H9 (cell line): ENCODE measurements at regions not wholly inside any gene's neighbourhood (a gene's known extent, or its start where the extent isn't known, plus 50 kb on each side); places are given as distances from the start of the nearest gene placed in this dataset.
"Not testable (repeated sequence)": the region's sequence is repeated elsewhere in the genome, so short reads cannot be mapped to it uniquely, and the experiment has no call there.

Experiments
- DNase-seq: peaks from one replicate; pipeline ENCODE4 v3.0.0-alpha.2; 2017
- H2AFZ ChIP-seq: one replicate; pipeline ENCODE4 v1.6.1; 2013; ENCODE audit warnings: mild to moderate bottlenecking, low read length, control low read depth, moderate library complexity
- H2AK5ac ChIP-seq: 2 replicates; pipeline ENCODE4 v1.6.1; 2013; ENCODE audit warnings: low read length, control low read depth, mixed read lengths; ENCODE audit not compliant: insufficient read length
- H2BK120ac ChIP-seq: one replicate; pipeline ENCODE4 v1.6.1; 2013; ENCODE audit warnings: low read depth, mild to moderate bottlenecking, low read length, control low read depth, inconsistent platforms; ENCODE audit not compliant: poor library complexity, severe bottlenecking
- H2BK12ac ChIP-seq: 2 replicates; pipeline ENCODE4 v1.6.1; 2013; ENCODE audit warnings: low read length, control low read depth, mixed read lengths, low read depth; ENCODE audit not compliant: insufficient read length
- H2BK15ac ChIP-seq: 2 replicates; pipeline ENCODE4 v1.6.1; 2013; ENCODE audit warnings: low read depth, low read length, control low read depth
- H2BK20ac ChIP-seq: one replicate; pipeline ENCODE4 v1.6.1; 2013; ENCODE audit warnings: low read depth, mild to moderate bottlenecking, low read length, control low read depth, inconsistent platforms; ENCODE audit not compliant: poor library complexity, severe bottlenecking
- H2BK5ac ChIP-seq: 2 replicates; pipeline ENCODE4 v1.6.1; 2013; ENCODE audit warnings: low read length, control low read depth, mixed read lengths; ENCODE audit not compliant: insufficient read length
- H3K14ac ChIP-seq: 2 replicates; pipeline ENCODE4 v1.6.1; 2013; ENCODE audit warnings: low read length, control low read depth; ENCODE audit not compliant: insufficient read depth
- H3K18ac ChIP-seq: 2 replicates; pipeline ENCODE4 v1.6.1; 2013; ENCODE audit warnings: low read depth, mild to moderate bottlenecking, mixed read lengths, low read length, control low read depth; ENCODE audit not compliant: insufficient read length
- H3K23ac ChIP-seq: 2 replicates; pipeline ENCODE4 v1.6.1; 2013; ENCODE audit warnings: low read length, control low read depth, mixed read lengths, low read depth; ENCODE audit not compliant: insufficient read length
- H3K23me2 ChIP-seq: 2 replicates; pipeline ENCODE4 v1.6.1; 2013; ENCODE audit warnings: low read depth, mild to moderate bottlenecking, mixed read lengths, low read length, control low read depth; ENCODE audit not compliant: insufficient read length, poor library complexity, severe bottlenecking
- H3K27ac ChIP-seq: 2 replicates; pipeline ENCODE4 v1.5.1; 2013; ENCODE audit warnings: low read length, control low read depth, mixed read lengths, low read depth; ENCODE audit not compliant: insufficient read length
- H3K27me3 ChIP-seq: 2 replicates; pipeline ENCODE4 v1.6.1; 2013; ENCODE audit warnings: low read length, control low read depth, inconsistent platforms; ENCODE audit not compliant: insufficient read depth
- H3K4ac ChIP-seq: 2 replicates; pipeline ENCODE4 v1.6.1; 2013; ENCODE audit warnings: low read depth, mild to moderate bottlenecking, control low read depth, inconsistent platforms, low read length, moderate library complexity
- H3K4me1 ChIP-seq: 2 replicates; pipeline ENCODE4 v1.6.1; 2013; ENCODE audit warnings: low read length, control low read depth, inconsistent platforms; ENCODE audit not compliant: insufficient read depth
- H3K4me2 ChIP-seq: 2 replicates; pipeline ENCODE4 v1.6.1; 2013; ENCODE audit warnings: low read length, control low read depth, mixed read lengths; ENCODE audit not compliant: insufficient read length, insufficient read depth
- H3K56ac ChIP-seq: 2 replicates; pipeline ENCODE4 v1.6.1; 2013; ENCODE audit warnings: low read depth, mild to moderate bottlenecking, mixed read lengths, low read length, control low read depth; ENCODE audit not compliant: insufficient read length
- H3K79me1 ChIP-seq: 2 replicates; pipeline ENCODE4 v1.6.1; 2013; ENCODE audit warnings: low read depth, mild to moderate bottlenecking, moderate library complexity, low read length, control low read depth, inconsistent platforms; ENCODE audit not compliant: insufficient read depth, poor library complexity, severe bottlenecking
- H3K79me2 ChIP-seq: 2 replicates; pipeline ENCODE4 v1.6.1; 2013; ENCODE audit warnings: low read length, control low read depth, inconsistent platforms; ENCODE audit not compliant: insufficient read depth
- H3K9ac ChIP-seq: 2 replicates; pipeline ENCODE4 v1.6.1; 2013; ENCODE audit warnings: low read length, control low read depth, mixed read lengths; ENCODE audit not compliant: insufficient read length; ENCODE audit errors: extremely low read depth
- H3K9me3 ChIP-seq: one replicate; pipeline ENCODE4 v1.6.1; 2013; ENCODE audit warnings: low read depth, low read length, inconsistent platforms; ENCODE audit not compliant: control insufficient read depth
- H3T11ph ChIP-seq: one replicate; pipeline ENCODE4 v1.6.1; 2013; ENCODE audit warnings: mild to moderate bottlenecking, low read length, control low read depth, inconsistent platforms
- H4K20me1 ChIP-seq: one replicate; pipeline ENCODE4 v1.6.1; 2013; ENCODE audit not compliant: control insufficient read depth, insufficient read length, insufficient read depth
- H4K5ac ChIP-seq: 2 replicates; pipeline ENCODE4 v1.6.1; 2013; ENCODE audit warnings: low read depth, mild to moderate bottlenecking, mixed read lengths, low read length, control low read depth; ENCODE audit not compliant: insufficient read length
- H4K8ac ChIP-seq: replicated peaks from 2 replicates; pipeline ENCODE4 v1.6.1; 2013; ENCODE audit warnings: low read length, control low read depth, mixed read lengths, low read depth; ENCODE audit not compliant: insufficient read length
- H4K91ac ChIP-seq: 2 replicates; pipeline ENCODE4 v1.6.1; 2013; ENCODE audit warnings: low read depth, mild to moderate bottlenecking, moderate library complexity, mixed read lengths, low read length, control low read depth; ENCODE audit not compliant: insufficient read length
- H3K27ac Mint-ChIP-seq, 3 experiments: 2 replicates in 2 of 3; 3 replicates in 1 of 3; pipeline ENCODE4 v1.8.0; 2020 to 2021; ENCODE audit warnings: mixed read lengths in 3 of 3, mild to moderate bottlenecking in 1 of 3, moderate library complexity in 1 of 3
- H3K27me3 Mint-ChIP-seq: 2 replicates; pipeline ENCODE4 v1.8.0; 2021; ENCODE audit warnings: low read depth, mild to moderate bottlenecking, moderate library complexity, mixed read lengths
- H3K36me3 Mint-ChIP-seq, 3 experiments: 2 replicates in 2 of 3; 3 replicates in 1 of 3; pipeline ENCODE4 v1.8.0; 2020 to 2021; ENCODE audit warnings: low read depth in 3 of 3, mixed read lengths in 3 of 3; ENCODE audit not compliant: insufficient read depth in 1 of 3
- H3K4me1 Mint-ChIP-seq, 2 experiments: 2 replicates each; pipeline ENCODE4 v1.8.0; 2020; ENCODE audit warnings: mixed read lengths in 2 of 2
- H3K4me3 Mint-ChIP-seq, 2 experiments: 2 replicates in 1 of 2; 3 replicates in 1 of 2; pipeline ENCODE4 v1.8.0; 2020 to 2021; ENCODE audit warnings: mild to moderate bottlenecking in 2 of 2, mixed read lengths in 2 of 2, moderate library complexity in 1 of 2
- H3K9me3 Mint-ChIP-seq, 2 experiments: 2 replicates in 1 of 2; 3 replicates in 1 of 2; pipeline ENCODE4 v1.8.0; 2020; ENCODE audit warnings: mild to moderate bottlenecking in 2 of 2, mixed read lengths in 2 of 2, moderate library complexity in 1 of 2
- WGBS: extraction: QIAGEN DNeasy Blood & Tissue Kit; methylation state at CpG from one replicate; pipeline ENCODE4 v1.1.7; 2013; ENCODE audit warnings: missing lambda C conversion rate, low lambda C conversion rate, mixed read lengths; ENCODE audit not compliant: insufficient read length; ENCODE audit errors: extremely low coverage; 5-methylcytosine and 5-hydroxymethylcytosine counted together
- TF ChIP-seq, protein P1 (sequence below): fragments of 200-600 bp; sonication (generic); conservative IDR thresholded peaks from 3 replicates; pipeline ENCODE4 v1.8.0; 2021; ENCODE audit warnings: antibody characterized with exemption, mild to moderate bottlenecking

GRCh38 chr20:48371211-48371610, 456.6 kb downstream of the PREX1 start:
- H3K4me3 Mint-ChIP-seq: no peak overlapping the region
- H3K9me3 Mint-ChIP-seq: peaks cover 5% of the 10 kb centered on the region in 2 experiments; a peak in 4 of 5 replicates
- H3K18ac ChIP-seq: no peak overlapping the region

GRCh38 chr20:48368580-48369021, 459.2 kb downstream of the PREX1 start:
- not testable (repeated sequence) for H4K8ac ChIP-seq, H3K27me3 ChIP-seq, H3T11ph ChIP-seq, H2AK5ac ChIP-seq, H3K9me3 ChIP-seq, H2BK15ac ChIP-seq, H3K23ac ChIP-seq, H3K79me1 ChIP-seq, H2BK5ac ChIP-seq, H3K14ac ChIP-seq, H4K20me1 ChIP-seq, H3K9ac ChIP-seq, H2BK20ac ChIP-seq, H3K27ac Mint-ChIP-seq, H3K23me2 ChIP-seq, H3K4ac ChIP-seq, H3K18ac ChIP-seq, H2BK120ac ChIP-seq, H4K91ac ChIP-seq, H3K27ac ChIP-seq, H3K4me2 ChIP-seq, H3K4me1 ChIP-seq, H2BK12ac ChIP-seq, H3K56ac ChIP-seq, DNase-seq, H2AFZ ChIP-seq, H3K4me3 Mint-ChIP-seq, H4K5ac ChIP-seq, H3K79me2 ChIP-seq
- H3K4me1 Mint-ChIP-seq: peaks cover 49 to 51% of the 10 kb centered on the region in 2 experiments
- peaks cover 15% of the 10 kb centered on the region for H3K27me3 Mint-ChIP-seq
- no CpG with 5 or more reads among the region's 10 CpGs for WGBS
- H3K9me3 Mint-ChIP-seq: peaks cover 8 to 13% of the 10 kb centered on the region in 2 experiments; a peak in 4 of 5 replicates
- H3K36me3 Mint-ChIP-seq: peaks cover 6 to 17% (median 7%) of the 10 kb centered on the region in 3 experiments

More at GRCh38 chr20:48371211-48371610, 456.6 kb downstream of the PREX1 start:
- peaks cover 75 to 76% of the 10 kb centered on the region in 2 experiments for H3K4me1 Mint-ChIP-seq
- no peak for DNase-seq
- TF ChIP-seq, protein P1, sequence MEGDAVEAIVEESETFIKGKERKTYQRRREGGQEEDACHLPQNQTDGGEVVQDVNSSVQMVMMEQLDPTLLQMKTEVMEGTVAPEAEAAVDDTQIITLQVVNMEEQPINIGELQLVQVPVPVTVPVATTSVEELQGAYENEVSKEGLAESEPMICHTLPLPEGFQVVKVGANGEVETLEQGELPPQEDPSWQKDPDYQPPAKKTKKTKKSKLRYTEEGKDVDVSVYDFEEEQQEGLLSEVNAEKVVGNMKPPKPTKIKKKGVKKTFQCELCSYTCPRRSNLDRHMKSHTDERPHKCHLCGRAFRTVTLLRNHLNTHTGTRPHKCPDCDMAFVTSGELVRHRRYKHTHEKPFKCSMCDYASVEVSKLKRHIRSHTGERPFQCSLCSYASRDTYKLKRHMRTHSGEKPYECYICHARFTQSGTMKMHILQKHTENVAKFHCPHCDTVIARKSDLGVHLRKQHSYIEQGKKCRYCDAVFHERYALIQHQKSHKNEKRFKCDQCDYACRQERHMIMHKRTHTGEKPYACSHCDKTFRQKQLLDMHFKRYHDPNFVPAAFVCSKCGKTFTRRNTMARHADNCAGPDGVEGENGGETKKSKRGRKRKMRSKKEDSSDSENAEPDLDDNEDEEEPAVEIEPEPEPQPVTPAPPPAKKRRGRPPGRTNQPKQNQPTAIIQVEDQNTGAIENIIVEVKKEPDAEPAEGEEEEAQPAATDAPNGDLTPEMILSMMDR: no peak
- H3K9ac ChIP-seq: no peak overlapping the region
- H2AFZ ChIP-seq: no peak overlapping the region
- H2BK120ac ChIP-seq: no peak overlapping the region
- WGBS: no CpG with 5 or more reads among the region's 4 CpGs
- H3K23me2 ChIP-seq: no peaks in the 10 kb centered on the region
- H3K27ac Mint-ChIP-seq: no peak overlapping the region
- no peaks in the 10 kb centered on the region for H3K4me1 ChIP-seq
- no peak overlapping the region for H3K56ac ChIP-seq
- H3K27ac ChIP-seq: no peak overlapping the region
- H2AK5ac ChIP-seq: no peak overlapping the region
- no peak overlapping the region for H3K4ac ChIP-seq
- H4K20me1 ChIP-seq: no peaks in the 10 kb centered on the region
- no peak overlapping the region for H2BK15ac ChIP-seq
- peaks cover 11% of the 10 kb centered on the region for H3K27me3 Mint-ChIP-seq
- no peak overlapping the region for H4K91ac ChIP-seq
- H2BK5ac ChIP-seq: no peak overlapping the region
- H3K79me1 ChIP-seq: no peaks in the 10 kb centered on the region
- H3T11ph ChIP-seq: no peak overlapping the region
- no peak overlapping the region for H3K14ac ChIP-seq
- no peaks in the 10 kb centered on the region for H3K27me3 ChIP-seq
- H2BK20ac ChIP-seq: no peak overlapping the region
- no peak overlapping the region for H4K5ac ChIP-seq
- H4K8ac ChIP-seq: no peak overlapping the region
- no peaks in the 10 kb centered on the region for H3K9me3 ChIP-seq
- H3K23ac ChIP-seq: no peak overlapping the region
- peaks cover 2 to 6% (median 3%) of the 10 kb centered on the region in 3 experiments; a peak in 5 of 7 replicates for H3K36me3 Mint-ChIP-seq
- H3K4me2 ChIP-seq: no peak overlapping the region
- no peak overlapping the region for H2BK12ac ChIP-seq
- H3K79me2 ChIP-seq: no peaks in the 10 kb centered on the region
